GM12878 (cell line): ENCODE measurements at regions not wholly inside any gene's neighbourhood (a gene's known extent, or its start where the extent isn't known, plus 50 kb on each side); places are given as distances from the start of the nearest gene placed in this dataset.

Source experiments
- ATAC-seq: fragments of 200-7000 bp; cut with Tn5 transposase; 3 replicates; pipeline ENCODE4 v1.9.1; 2020; ENCODE audit warnings: mild to moderate bottlenecking, moderate library complexity
- BruUV-seq: library from RNA; stranded (reverse); fragments of 400-500 nt; replicated peaks from 2 replicates; lab custom pipeline; 2021; lab: Mats Ljungman, UMichigan
- CTCF ChIA-PET: fragments of 300-600 bp; sonication (Branson Sonifier 250); formaldehyde crosslinking; extraction: SDS; loops from one replicate; lab custom pipeline; 2021; ENCODE audit warnings: inconsistent platforms; lab: Yijun Ruan, JAX
- POLR2A ChIA-PET: fragments of 350-600 bp; formaldehyde crosslinking; extraction: SDS; loops from one replicate; lab custom pipeline; 2021; ENCODE audit warnings: inconsistent platforms; lab: Charles Lee
- RAD21 ChIA-PET: fragments of 300-600 bp; sonication (Branson Sonifier 250); formaldehyde crosslinking; loops from one replicate; lab custom pipeline; 2023; ENCODE audit warnings: antibody characterized with exemption; ENCODE audit not compliant: unreplicated experiment; lab: Charles Lee
- SMC1A ChIA-PET: fragments of 300-600 bp; sonication (Branson Sonifier 250); formaldehyde crosslinking; loops from one replicate; lab custom pipeline; 2023; ENCODE audit not compliant: unreplicated experiment, uncharacterized antibody; lab: Charles Lee
- DNase-seq: peaks from one replicate; pipeline ENCODE4 v3.0.0-alpha.2; 2011; ENCODE audit warnings: low read depth, low spot score
- FAIRE-seq: peaks from 3 replicates; lab custom pipeline; 2011; peaks lifted over from hg19 to GRCh38; lab: Jason Lieb, UNC
- H2AFZ ChIP-seq: 2 replicates; pipeline ENCODE4 v1.6.0; 2011; ENCODE audit warnings: low read depth, low read length, control low read depth; ENCODE audit not compliant: control insufficient read depth
- H3K27ac ChIP-seq: 2 replicates; pipeline ENCODE4 v1.5.1; 2011; ENCODE audit warnings: control low read depth; ENCODE audit not compliant: control insufficient read depth, insufficient read depth
- H3K27me3 ChIP-seq, 2 experiments: replicated peaks in 1 of 2; 2 replicates each; pipeline versions ENCODE4 v1.6.0 to v1.6.1; 2011; ENCODE audit warnings: low read length in 1 of 2; ENCODE audit not compliant: control insufficient read depth in 2 of 2, insufficient read depth in 2 of 2
- H3K36me3 ChIP-seq, 2 experiments: 2 replicates each; pipeline ENCODE4 v1.5.1; 2011; ENCODE audit warnings: low read length in 1 of 2; ENCODE audit not compliant: control insufficient read depth in 2 of 2, insufficient read depth in 2 of 2
- H3K4me1 ChIP-seq: 2 replicates; pipeline ENCODE4 v1.6.1; 2011; ENCODE audit warnings: mild to moderate bottlenecking, low read length, moderate library complexity, mixed read lengths; ENCODE audit not compliant: control insufficient read depth, insufficient read depth
- H3K4me2 ChIP-seq: 2 replicates; pipeline ENCODE4 v1.6.0; 2011; ENCODE audit warnings: control low read depth; ENCODE audit not compliant: control insufficient read depth, insufficient read depth
- H3K4me3 ChIP-seq: fragments of 200-600 bp; sonication (generic); 2 replicates; pipeline ENCODE4 v1.5.1; 2016
- H3K79me2 ChIP-seq: 2 replicates; pipeline ENCODE4 v1.6.0; 2011; ENCODE audit warnings: low read length; ENCODE audit not compliant: control insufficient read depth, insufficient read depth
- H3K9ac ChIP-seq: 2 replicates; pipeline ENCODE4 v1.8.0; 2011; ENCODE audit warnings: low read length, control low read depth, mixed read lengths; ENCODE audit not compliant: control insufficient read depth, insufficient read depth
- H3K9me3 ChIP-seq: replicated peaks from 3 replicates; pipeline ENCODE4 v1.5.1; 2011; ENCODE audit warnings: mild to moderate bottlenecking, low read length; ENCODE audit not compliant: control insufficient read depth, insufficient read depth
- H4K20me1 ChIP-seq: 2 replicates; pipeline ENCODE4 v1.6.0; 2011; ENCODE audit not compliant: control insufficient read depth, insufficient read depth
- ATF7 ChIP-seq: fragments of 450-650 bp; IDR thresholded peaks from 2 replicates; pipeline ENCODE4 v1.6.1; 2016; ENCODE audit warnings: low read depth, mild to moderate bottlenecking
- ELK1 ChIP-seq: IDR thresholded peaks from 2 replicates; pipeline ENCODE4 v1.6.1; 2012; ENCODE audit warnings: low read depth, low read length, improper control_type of control experiment
- RB1 ChIP-seq: fragments of 450-650 bp; formaldehyde crosslinking; IDR thresholded peaks from 2 replicates; pipeline ENCODE4 v1.6.1; 2017; ENCODE audit warnings: mild to moderate bottlenecking, borderline replicate concordance
- SUZ12 ChIP-seq: fragments of 200-600 bp; sonication (generic); IDR thresholded peaks from one replicate; pipeline ENCODE4 v1.6.1; 2018; ENCODE audit warnings: antibody characterized with exemption, mild to moderate bottlenecking; ENCODE audit not compliant: unreplicated experiment
- WGBS: methylation state at CpG from one replicate; pipeline ENCODE4 v1.1.6; 2016; ENCODE audit warnings: low lambda C conversion rate; ENCODE audit not compliant: insufficient replicate concordance, insufficient coverage; ENCODE audit errors: missing lambda C conversion rate; 5-methylcytosine and 5-hydroxymethylcytosine counted together
- in situ Hi-C: fragments of 300-500 bp; cut with MboI; formaldehyde crosslinking; loops from 9 replicates; pipeline ENCODE4 v1.14.3; 2018; ENCODE audit warnings: mixed read lengths
- intact Hi-C: fragments of 100-400 bp; cut with micrococcal nuclease; formaldehyde crosslinking; loops from one replicate; pipeline ENCODE4 v1.14.2; 2022; ENCODE audit not compliant: unreplicated experiment
- TF ChIP-seq, protein P1 (sequence below): IDR thresholded peaks from 2 replicates; pipeline ENCODE4 v1.6.1; 2011; ENCODE audit warnings: borderline replicate concordance, low read depth, mild to moderate bottlenecking, moderate library complexity, low read length; ENCODE audit not compliant: insufficient read depth, poor library complexity, severe bottlenecking

DNA sequence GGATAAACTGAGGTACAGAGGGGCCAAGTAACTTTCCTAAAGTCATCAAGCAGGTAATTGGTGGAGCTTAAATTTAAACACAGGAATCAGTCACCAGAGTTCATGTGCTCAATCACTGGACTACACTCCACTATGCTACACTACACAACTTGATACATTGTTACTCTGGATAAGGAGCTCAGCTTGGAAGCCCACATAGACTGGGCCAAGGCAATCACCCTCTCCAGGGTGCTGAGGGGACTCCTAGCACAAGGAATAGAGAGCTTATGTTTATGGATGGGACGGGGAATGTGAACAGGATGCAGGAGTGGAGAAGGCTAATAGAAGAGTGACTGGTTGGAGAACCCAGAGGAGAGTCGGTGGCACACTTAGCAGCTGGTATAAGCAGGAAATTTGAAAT lies 113.5 kb upstream of the NFIB start (continued):
- TF ChIP-seq ELK1 = no peak
- TF ChIP-seq, protein P1, sequence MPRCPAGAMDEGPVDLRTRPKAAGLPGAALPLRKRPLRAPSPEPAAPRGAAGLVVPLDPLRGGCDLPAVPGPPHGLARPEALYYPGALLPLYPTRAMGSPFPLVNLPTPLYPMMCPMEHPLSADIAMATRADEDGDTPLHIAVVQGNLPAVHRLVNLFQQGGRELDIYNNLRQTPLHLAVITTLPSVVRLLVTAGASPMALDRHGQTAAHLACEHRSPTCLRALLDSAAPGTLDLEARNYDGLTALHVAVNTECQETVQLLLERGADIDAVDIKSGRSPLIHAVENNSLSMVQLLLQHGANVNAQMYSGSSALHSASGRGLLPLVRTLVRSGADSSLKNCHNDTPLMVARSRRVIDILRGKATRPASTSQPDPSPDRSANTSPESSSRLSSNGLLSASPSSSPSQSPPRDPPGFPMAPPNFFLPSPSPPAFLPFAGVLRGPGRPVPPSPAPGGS = no peak

- H3K4me1 ChIP-seq = no peaks in the 10 kb centered on the region
- ChIA-PET RAD21 (interaction anchor here (0.9 kb wide), 1 partner anchor 12 kb away, joined by 3 read pairs; no protein-coding TSS in a partner anchor), CTCF (interaction anchor here (2.1 kb wide), 1 partner anchor 9 kb away, joined by 7 read pairs; no protein-coding TSS in a partner anchor), SMC1A (no interaction called here), POLR2A (no interaction called here)
- ATAC-seq = no peak
- H3K4me2 ChIP-seq = no peak overlapping the region
- no peak for TF ChIP-seq SUZ12
- no peak for TF ChIP-seq RB1
- TF ChIP-seq ATF7 = no peak
- DNase-seq = no peak
- in situ Hi-C loops = no loop called here
- H3K27me3 ChIP-seq = no peaks in the 10 kb centered on the region
- no peak overlapping the region for H3K4me3 ChIP-seq
- no peaks in the 10 kb centered on the region for H3K9me3 ChIP-seq
- no peak overlapping the region for H3K27ac ChIP-seq
- H3K36me3 ChIP-seq = no peaks in the 10 kb centered on the region
- WGBS = 17% methylated on average over 4 of the region's 4 CpGs
- BruUV-seq = no TSS peak
- H2AFZ ChIP-seq = no peak overlapping the region
- no peaks in the 10 kb centered on the region for H3K79me2 ChIP-seq
- FAIRE-seq = no peak
- no peaks in the 10 kb centered on the region for H4K20me1 ChIP-seq
- H3K9ac ChIP-seq = no peak overlapping the region
- intact Hi-C loops = no loop called here
These were observed 111.0 kb upstream of the NFIB start for GRCh38 chr9:14424983-14425382.
